ENCODE measurements at regions not wholly inside any gene's neighbourhood (a gene's known extent, or its start where the extent isn't known, plus 50 kb on each side); places are given as distances from the start of the nearest gene placed in this dataset.

- TF ChIP-seq CTCF (IDR thresholded peaks at IDR 0.05; ENCODE audit: control extremely low read depth, extremely low read depth), result no peak
- no peak overlapping the region for H3K9ac ChIP-seq (ENCODE audit: insufficient read depth in 1 of 2, low read length in 2 of 2)
- WGBS, 2 donors, result 74 to 76% methylated on average over 7 of the region's 7 CpGs
Observed at GRCh38 chr3:187795207-187795960, 50.1 kb upstream of the BCL6 start.

GRCh38 chr3:187798126-187798525, 52.9 kb upstream of the BCL6 start:
- TF ChIP-seq CTCF (IDR thresholded peaks at IDR 0.05; ENCODE audit: control extremely low read depth, extremely low read depth), result no peak

More at GRCh38 chr3:187795207-187795960, 50.1 kb upstream of the BCL6 start:
- DNase-seq (no peak), ATAC-seq (ENCODE audit: insufficient read depth, low FRiP score) (no peak)
- H3K27me3 ChIP-seq (ENCODE audit: control insufficient read depth in 3 of 3, insufficient read depth in 3 of 3, low read length in 2 of 3), result peaks cover 0 to 5% (median 2%) of the 10 kb centered on the region in 3 donors
- H3K4me1 ChIP-seq (ENCODE audit: control insufficient read depth in 5 of 5, insufficient read depth in 5 of 5, low read length in 5 of 5), result peaks cover 0 to 2% (median 0%) of the 10 kb centered on the region in 5 donors
- no peak overlapping the region for H3K27ac ChIP-seq (ENCODE audit: low read depth in 1 of 2, low read length in 1 of 2)
- no peaks in the 10 kb centered on the region for H3K9me3 ChIP-seq (ENCODE audit: control insufficient read depth in 4 of 4, insufficient read depth in 3 of 4, low read length in 3 of 4)
- no peaks in the 10 kb centered on the region for H3K36me3 ChIP-seq (ENCODE audit: control insufficient read depth in 4 of 4, insufficient read depth in 4 of 4, low read length in 4 of 4)
- no peak overlapping the region for H3K4me3 ChIP-seq

GRCh38 chr3:187798531-187799530, 53.6 kb upstream of the BCL6 start:
- Histone ChIP-seq H3K9ac (ENCODE audit: insufficient read depth in 1 of 2, low read length in 2 of 2) (no peak overlapping the region), H3K4me3 (no peak overlapping the region), H3K36me3 (ENCODE audit: control insufficient read depth in 4 of 4, insufficient read depth in 4 of 4, low read length in 4 of 4) (no peaks in the 10 kb centered on the region), H3K4me1 (ENCODE audit: control insufficient read depth in 5 of 5, insufficient read depth in 5 of 5, low read length in 5 of 5) (peaks cover 0 to 2% (median 0%) of the 10 kb centered on the region in 5 donors), H3K27ac (ENCODE audit: low read depth in 1 of 2, low read length in 1 of 2) (no peak overlapping the region), H3K9me3 (ENCODE audit: control insufficient read depth in 4 of 4, insufficient read depth in 3 of 4, low read length in 3 of 4) (no peaks in the 10 kb centered on the region), H3K27me3 (ENCODE audit: control insufficient read depth in 3 of 3, insufficient read depth in 3 of 3, low read length in 2 of 3) (peaks cover 0 to 2% (median 0%) of the 10 kb centered on the region in 3 donors)
- TF ChIP-seq CTCF (IDR thresholded peaks at IDR 0.05; ENCODE audit: control extremely low read depth, extremely low read depth), result no peak
- DNase-seq (peak in 1 of 3 donors; percentile 21), ATAC-seq (ENCODE audit: insufficient read depth, low FRiP score) (peak; percentile 85)
- 63 to 76% methylated on average over 15 of the region's 15 CpGs for WGBS, 2 donors

More at GRCh38 chr3:187798126-187798525, 52.9 kb upstream of the BCL6 start:
- Histone ChIP-seq H3K27me3 (ENCODE audit: control insufficient read depth in 3 of 3, insufficient read depth in 3 of 3, low read length in 2 of 3) (peaks cover 0 to 2% (median 0%) of the 10 kb centered on the region in 3 donors), H3K27ac (ENCODE audit: low read depth in 1 of 2, low read length in 1 of 2) (no peak overlapping the region), H3K36me3 (ENCODE audit: control insufficient read depth in 4 of 4, insufficient read depth in 4 of 4, low read length in 4 of 4) (no peaks in the 10 kb centered on the region), H3K9ac (ENCODE audit: insufficient read depth in 1 of 2, low read length in 2 of 2) (no peak overlapping the region), H3K4me3 (no peak overlapping the region), H3K4me1 (ENCODE audit: control insufficient read depth in 5 of 5, insufficient read depth in 5 of 5, low read length in 5 of 5) (peaks cover 0 to 2% (median 0%) of the 10 kb centered on the region in 5 donors), H3K9me3 (ENCODE audit: control insufficient read depth in 4 of 4, insufficient read depth in 3 of 4, low read length in 3 of 4) (no peaks in the 10 kb centered on the region)
- ATAC-seq (ENCODE audit: insufficient read depth, low FRiP score) (no peak), DNase-seq (no peak)
- 58 to 67% methylated on average over 1 of the region's 1 CpG for WGBS, 2 donors

Measured in lung (tissue), 11 donors.